Stimulated activated CD8-positive, alpha-beta memory T cell treated with anti-CD3 and anti-CD28 coated beads, Interleukin-12 subunit alpha, Interleukin-12 subunit beta, amount 100 ng/mL, for 1 hour (primary cell): ENCODE measurements at regions not wholly inside any gene's neighbourhood (a gene's known extent, or its start where the extent isn't known, plus 50 kb on each side); places are given as distances from the start of the nearest gene placed in this dataset.

Experiments used
- DNase-seq: peaks from one replicate; pipeline ENCODE4 v3.0.0-alpha.2; 2020; ENCODE audit warnings: low read depth

- no peak for DNase-seq
These were observed 445.1 kb upstream of the ZMIZ1 start for GRCh38 chr10:78623578-78624215.

- DNase-seq, result no peak
These were observed 444.0 kb upstream of the ZMIZ1 start for GRCh38 chr10:78624791-78625190.

DNA sequence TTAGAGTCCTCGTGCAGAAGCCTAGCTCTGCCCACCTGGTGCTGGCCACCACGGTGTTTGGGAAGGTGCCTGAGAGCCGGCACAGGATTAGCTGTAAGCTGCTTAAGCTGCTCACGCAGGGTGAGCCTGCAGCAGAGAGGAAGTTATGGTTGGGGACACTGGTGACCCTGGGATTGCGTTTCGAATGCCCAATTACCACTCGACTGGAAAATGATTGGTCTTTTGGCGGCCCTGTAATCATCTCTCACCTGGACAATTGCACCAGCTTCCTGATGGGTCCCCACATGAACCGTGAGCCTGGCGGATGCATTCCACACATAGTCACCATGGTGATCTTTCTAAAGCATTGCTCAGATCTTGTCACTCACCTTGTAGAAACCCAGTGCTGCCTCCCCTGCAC, 442.3 kb upstream of the ZMIZ1 start:
- no peak for DNase-seq

DNA sequence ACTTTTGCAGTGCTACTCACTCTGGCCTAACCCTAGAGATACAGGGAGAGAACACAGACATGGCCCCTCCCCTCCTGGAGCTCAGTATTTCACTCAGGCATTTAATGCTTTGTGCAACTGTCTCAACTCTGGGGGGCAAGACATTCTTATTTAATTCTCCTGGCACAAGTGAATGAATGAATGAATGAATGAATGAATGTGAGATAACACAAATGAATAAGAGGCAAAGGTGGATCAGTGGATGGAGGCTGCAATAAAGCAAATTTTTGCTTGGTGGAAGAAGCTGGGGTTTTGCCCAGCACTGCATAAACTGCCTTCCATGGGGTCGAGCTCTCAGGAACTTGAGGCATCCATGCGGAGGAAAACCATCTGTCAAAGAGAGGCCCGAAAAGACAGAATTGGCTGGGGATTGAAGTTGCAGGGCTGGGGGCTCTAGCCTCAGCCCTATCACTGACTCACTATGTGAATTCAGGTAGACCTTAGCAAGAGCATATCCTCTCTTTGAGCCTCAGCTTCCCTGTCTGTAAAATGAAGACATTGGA, 441.4 kb upstream of the ZMIZ1 start:
- DNase-seq, result no peak

DNA sequence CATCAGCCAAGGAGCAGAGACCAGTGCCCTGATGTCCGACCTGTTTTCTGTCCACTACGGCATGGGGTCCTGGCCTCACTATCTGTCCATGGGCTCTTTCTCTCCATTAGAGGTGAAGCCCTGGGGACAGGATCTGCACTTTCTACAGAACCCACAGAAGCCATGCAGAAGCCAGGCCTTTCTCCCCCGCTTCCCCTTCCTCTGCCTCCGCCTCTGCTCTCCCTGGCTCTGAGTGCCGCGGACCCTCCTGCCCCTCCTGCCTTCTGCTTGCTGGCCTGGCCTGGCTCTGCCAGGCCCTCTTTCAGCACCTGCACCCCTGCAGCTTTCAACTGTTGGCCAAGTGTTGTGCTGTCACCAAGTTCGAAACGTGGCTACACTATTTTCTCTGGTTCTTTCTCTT, 439.8 kb upstream of the ZMIZ1 start:
- no peak for DNase-seq

DNA sequence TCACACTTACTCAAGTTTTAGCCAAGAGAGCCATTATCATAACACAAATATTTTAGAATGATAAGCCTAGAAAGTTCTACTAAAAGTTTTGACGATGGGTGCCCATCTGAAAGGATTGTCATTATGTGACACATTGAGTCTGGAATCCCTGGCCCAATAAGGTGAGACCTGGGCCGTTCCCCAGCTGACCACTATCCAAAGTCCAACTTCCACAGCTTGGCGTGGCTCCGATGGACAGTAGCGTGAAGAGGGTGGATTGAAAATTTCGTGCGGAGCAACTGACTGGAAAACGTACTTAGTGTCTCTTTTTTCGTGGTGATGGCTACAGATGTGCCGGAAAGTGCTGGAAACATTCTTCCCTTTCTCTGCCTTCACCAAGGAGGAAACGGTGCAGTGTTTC, 439.0 kb upstream of the ZMIZ1 start:
- DNase-seq, result no peak

DNA sequence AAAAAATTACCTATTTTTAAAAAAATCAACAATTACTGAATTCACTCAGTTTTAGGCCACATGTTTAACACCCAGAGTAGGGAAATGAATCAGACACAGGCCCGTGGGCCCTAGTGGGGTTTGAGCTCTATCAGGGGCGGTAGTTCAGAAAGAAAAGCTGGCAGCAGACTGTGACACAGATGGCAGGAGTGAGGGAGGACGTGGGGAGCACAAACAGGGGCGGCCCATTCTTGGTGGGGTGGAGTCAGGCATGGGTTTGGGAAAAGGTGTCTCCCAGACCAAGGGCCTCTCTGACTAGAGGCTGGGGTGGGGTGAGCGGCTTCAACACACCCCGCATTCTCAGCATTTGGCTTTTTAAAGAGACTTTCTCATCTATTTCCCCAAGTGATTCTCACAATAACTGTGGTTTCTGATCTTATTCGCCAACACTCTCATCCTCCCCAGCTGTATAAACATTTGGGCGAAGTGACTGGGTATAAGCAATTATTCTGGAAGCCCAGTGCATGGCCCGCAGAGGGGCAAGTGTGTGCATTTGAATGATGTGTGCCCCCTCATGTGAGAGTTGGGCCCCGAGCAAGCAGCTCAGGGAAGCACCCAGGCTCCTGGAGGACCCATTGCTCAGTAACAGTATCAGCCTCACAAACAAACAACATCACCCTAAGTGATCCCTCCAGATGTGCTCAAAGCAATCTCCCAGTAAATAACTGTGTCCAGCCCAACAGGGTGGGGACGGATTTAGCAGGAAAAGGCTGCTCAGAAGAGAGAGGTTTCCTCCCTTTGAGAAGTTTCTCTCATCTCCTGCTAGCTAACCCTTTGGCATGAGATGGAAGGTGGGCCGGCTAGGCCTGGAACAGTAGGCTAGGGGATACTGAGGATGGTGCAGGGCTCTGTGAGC, 437.6 kb upstream of the ZMIZ1 start:
- DNase-seq, result no peak

GRCh38 chr10:78634389-78634815, 434.4 kb upstream of the ZMIZ1 start:
- DNase-seq, result no peak

DNA sequence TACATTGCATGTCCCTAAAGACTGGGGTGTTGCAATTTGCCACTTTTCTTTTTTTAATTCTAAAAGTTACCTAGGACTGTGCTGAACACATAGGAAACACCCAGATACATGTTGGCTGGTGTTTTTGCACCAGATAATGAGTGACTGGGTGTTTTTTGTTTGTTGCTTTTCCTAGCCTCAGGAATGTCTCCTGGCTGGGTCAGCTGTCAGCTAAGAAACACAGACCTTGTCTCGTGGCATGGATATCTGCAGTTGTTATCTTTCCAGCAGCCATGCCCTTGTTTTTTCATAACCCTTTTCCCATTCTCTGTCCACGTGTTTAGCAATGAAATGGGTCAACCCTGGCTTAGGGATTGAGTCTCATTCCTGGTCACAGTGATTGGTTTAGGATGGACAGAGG, 433.9 kb upstream of the ZMIZ1 start:
- DNase-seq, result no peak

DNA sequence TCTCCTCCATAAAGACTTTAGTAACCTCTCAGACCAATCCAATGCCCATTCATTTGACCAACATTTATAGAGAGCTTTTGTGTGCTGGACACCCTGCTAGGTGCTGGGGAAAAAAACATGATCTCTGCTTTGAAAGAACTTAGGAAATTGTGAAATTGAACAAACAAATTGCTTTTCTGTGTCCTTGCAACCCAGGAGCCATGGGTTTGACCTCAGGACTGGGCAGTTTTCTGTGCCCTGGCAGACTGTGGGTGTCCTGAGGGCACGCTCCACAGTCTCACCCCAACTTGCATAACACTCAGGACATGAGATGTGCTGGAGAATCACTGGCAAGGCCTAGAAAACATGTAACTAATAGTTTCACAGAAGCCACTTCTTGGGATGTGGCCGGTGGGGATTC, 429.1 kb upstream of the ZMIZ1 start:
- DNase-seq, result no peak

DNA sequence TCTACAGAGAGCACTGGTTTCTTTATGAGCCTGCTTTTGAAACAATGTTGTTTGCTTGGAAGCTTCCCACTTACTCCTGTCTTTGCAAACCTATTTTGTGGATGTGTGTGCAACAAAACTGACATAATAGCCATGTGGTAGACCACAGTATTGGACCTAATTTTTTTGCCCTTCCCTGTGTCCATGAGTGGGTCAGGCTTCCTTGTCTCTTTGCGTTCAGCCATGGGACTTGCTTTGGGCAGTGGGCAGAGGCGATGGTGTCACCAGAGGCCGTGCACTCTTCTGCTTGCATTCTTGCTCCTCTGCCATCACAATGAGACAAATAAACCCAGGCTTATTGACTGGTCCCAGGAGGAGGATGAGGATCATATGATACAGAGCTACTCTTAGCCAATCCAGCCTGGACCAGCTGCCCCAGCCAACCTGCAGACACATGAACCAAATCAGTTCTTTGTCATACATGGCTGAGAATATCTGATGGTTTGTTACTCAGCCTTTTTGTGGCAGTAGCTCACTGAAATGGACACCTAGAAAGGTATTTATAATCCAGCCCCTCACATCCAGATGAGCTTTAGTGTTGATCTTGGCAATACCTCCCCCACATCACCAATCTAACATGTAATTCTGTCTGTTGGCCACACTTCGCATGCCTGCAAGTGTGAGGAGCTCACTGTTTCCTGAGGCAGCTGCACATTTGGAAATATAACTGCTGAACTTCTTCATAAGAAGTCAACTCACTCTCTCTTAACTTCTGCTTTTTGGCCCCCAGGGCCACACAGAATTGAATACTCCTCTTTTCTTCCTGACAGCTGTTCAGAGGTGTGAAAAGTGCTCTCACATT, 427.8 kb upstream of the ZMIZ1 start:
- DNase-seq, result no peak

GRCh38 chr10:78641693-78642092, 427.1 kb upstream of the ZMIZ1 start:
- no peak for DNase-seq

DNA sequence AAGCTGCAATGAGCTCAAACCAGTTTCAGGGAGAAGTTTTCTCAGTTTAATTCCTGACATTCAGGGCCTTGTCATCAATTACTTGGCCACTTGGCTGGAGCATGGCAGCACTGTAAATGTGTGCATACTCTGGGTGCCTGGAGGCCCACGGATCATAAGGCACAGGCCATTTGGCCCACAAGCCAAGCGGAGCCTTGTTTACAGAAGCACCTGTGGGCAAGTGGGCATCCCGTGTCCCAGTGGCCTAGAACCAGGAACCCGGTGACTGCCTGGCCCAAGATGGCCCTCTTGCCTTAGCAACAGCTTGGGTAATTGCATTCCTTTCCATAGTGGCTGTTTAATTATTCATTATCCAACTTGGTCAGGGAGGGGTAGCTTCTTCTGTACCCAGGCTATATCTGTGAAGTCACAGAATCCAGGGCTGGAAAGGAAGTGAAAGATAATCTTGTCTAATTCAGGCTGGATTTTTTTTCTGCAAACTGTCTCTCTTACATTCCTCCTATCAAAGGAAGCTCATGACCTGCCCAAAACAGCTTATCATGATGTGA, 426.4 kb upstream of the ZMIZ1 start:
- DNase-seq, result no peak

DNA sequence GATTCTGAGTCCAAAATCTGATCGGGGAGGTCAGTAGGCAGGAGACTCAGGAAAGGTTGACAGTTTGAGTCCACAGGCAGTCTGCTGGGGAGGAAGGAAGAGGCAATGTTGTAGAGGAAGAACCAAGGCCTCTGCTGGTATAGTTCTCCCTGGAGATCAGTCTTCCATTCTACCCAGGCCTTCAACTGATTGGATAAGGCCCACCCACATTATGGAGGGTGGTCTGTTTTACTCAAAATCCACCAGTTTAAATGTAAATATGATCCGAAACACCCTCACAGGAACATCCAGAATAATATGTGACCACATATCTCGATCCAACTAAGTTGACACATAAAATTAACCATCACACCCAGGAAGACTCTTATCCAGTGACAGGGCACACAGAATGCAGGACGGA, 425.3 kb upstream of the ZMIZ1 start:
- DNase-seq, result no peak

DNA sequence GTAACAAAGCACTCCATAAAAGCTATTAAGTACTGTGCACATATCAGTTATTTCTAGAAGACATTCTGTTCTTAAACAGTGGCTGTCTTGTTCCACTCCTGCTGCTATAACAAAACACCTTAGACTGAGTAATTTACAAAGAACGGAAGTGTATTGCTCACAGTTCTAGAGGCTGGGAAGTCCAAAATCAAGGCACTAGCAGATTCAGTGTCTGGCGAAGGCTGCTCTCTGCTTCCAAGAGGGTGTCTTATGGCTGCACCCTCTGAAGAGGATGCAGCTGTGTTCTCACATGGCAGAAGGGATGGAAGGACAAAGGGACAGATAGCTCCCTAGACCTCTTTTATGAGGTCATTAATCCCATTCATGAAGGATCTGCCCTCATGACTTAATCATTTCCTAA, 424.2 kb upstream of the ZMIZ1 start:
- no peak for DNase-seq

DNA sequence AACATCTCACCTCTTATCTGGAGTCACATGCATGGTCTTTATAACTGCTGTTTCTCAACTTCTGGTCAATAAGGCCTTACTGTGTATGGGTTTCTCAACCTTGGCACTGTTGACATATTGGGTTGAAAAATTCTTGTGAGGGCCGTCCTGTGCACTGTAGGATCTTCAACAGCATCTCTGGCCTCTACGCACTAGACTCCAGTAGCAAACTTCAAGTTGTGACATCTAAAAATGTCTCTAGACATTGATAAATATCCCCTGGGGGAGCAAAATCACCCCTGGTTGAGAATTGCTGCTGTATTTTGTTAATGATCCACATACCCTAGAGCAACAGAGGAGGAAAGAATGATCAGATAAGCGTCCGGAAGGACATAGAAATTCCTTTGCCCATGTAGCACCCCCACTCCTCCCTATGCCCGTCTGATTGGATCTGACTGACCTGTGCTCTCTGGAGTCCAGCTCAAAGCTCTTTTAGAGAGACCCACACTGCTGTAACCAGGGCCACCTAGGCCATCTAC, 423.5 kb upstream of the ZMIZ1 start:
- no peak for DNase-seq

DNA sequence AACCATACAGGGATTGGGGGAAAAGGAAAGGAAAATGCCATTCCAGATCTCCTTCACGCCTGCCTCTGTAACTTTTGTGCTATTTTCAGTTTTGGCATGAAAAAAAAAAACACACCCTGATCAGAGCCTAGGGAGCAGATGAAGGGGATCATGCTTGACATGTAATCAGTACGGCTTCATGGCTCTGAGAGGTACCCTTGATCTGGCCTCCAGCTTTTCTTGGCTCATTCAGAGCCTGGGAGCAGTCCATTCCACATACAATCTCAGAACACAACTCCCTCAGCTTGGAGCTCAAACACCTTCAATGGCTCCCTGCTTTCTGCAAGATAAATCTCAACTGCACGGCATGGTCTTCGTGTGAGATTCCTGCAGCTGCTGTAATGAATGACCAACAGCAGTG, 422.8 kb upstream of the ZMIZ1 start:
- DNase-seq, result no peak

GRCh38 chr10:78648256-78648860, 420.4 kb upstream of the ZMIZ1 start:
- DNase-seq, result no peak

- DNase-seq, result no peak
These were observed 419.3 kb upstream of the ZMIZ1 start for GRCh38 chr10:78649429-78649828.

DNA sequence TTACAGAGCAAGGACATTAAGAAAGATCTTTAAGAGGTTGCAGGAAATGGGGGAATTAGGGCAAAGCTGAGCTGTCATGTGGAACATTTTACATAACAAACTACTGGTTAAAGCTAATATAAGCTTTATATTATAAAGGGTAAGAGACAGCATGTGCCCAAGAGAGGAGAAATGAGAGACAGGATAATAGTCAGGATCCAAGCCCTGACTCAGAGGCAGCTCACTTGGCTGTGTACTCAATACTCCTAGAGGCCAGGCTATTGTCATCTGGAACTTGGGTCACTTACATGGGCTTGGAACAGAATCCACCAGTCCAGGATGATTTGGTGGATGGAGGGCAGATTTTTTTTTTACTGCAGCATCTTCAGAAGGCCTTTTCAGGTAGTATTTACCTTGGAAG, 418.6 kb upstream of the ZMIZ1 start:
- DNase-seq, result no peak

- DNase-seq, result no peak
These were observed 417.5 kb upstream of the ZMIZ1 start for GRCh38 chr10:78651287-78651686.

- DNase-seq, result no peak
These were observed 415.2 kb upstream of the ZMIZ1 start for GRCh38 chr10:78653555-78653954.
